ENCODE measurements at regions not wholly inside any gene's neighbourhood (a gene's known extent, or its start where the extent isn't known, plus 50 kb on each side); places are given as distances from the start of the nearest gene placed in this dataset.

- TF ChIP-seq CTCF (IDR thresholded peaks at IDR 0.05) = no peak
- TF ChIP-seq POLR2A (IDR thresholded peaks at IDR 0.05) = no peak
Observed at GRCh38 chr17:6240001-6240400, 169.8 kb downstream of the WSCD1 start.

Measured in testis (tissue), 2 donors.